Loucy (cell line): ENCODE measurements at regions not wholly inside any gene's neighbourhood (a gene's known extent, or its start where the extent isn't known, plus 50 kb on each side); places are given as distances from the start of the nearest gene placed in this dataset.

ENCODE experiments used
- H2AFZ ChIP-seq: fragments of 200-600 bp; sonication (generic); 2 replicates; pipeline ENCODE4 v1.6.0; 2016; ENCODE audit warnings: antibody characterized with exemption, mild to moderate bottlenecking, low read length, moderate library complexity
- H3F3A ChIP-seq: fragments of 200-600 bp; 2 replicates; pipeline ENCODE4 v1.6.0; 2016; ENCODE audit warnings: antibody characterized with exemption, low read depth, mild to moderate bottlenecking
- H3K27me3 ChIP-seq: fragments of 200-600 bp; sonication (generic); 2 replicates; pipeline ENCODE4 v1.6.1; 2014; ENCODE audit warnings: low read length, mild to moderate bottlenecking; ENCODE audit not compliant: insufficient read depth, poor library complexity, severe bottlenecking
- H3K36me3 ChIP-seq: fragments of 200-600 bp; sonication (generic); 2 replicates; pipeline ENCODE4 v1.6.1; 2016; ENCODE audit warnings: low read length; ENCODE audit not compliant: insufficient read depth
- H3K4me1 ChIP-seq: fragments of 200-600 bp; sonication (generic); 2 replicates; pipeline ENCODE4 v1.5.1; 2014; ENCODE audit warnings: low read length, mild to moderate bottlenecking; ENCODE audit not compliant: insufficient read depth, poor library complexity, severe bottlenecking
- H3K4me2 ChIP-seq: fragments of 200-600 bp; sonication (generic); 2 replicates; pipeline ENCODE4 v1.6.0; 2014; ENCODE audit warnings: antibody characterized with exemption, low read length, low read depth, mild to moderate bottlenecking; ENCODE audit not compliant: poor library complexity, severe bottlenecking
- H3K4me3 ChIP-seq: fragments of 200-600 bp; sonication (generic); 2 replicates; pipeline ENCODE4 v1.5.1; 2014; ENCODE audit warnings: low read length, mild to moderate bottlenecking, mixed read lengths; ENCODE audit not compliant: poor library complexity, severe bottlenecking
- H3K79me2 ChIP-seq: fragments of 200-600 bp; sonication (generic); 2 replicates; pipeline ENCODE4 v1.6.1; 2014; ENCODE audit warnings: low read length; ENCODE audit not compliant: insufficient read depth
- H3K9ac ChIP-seq: fragments of 200-600 bp; sonication (generic); 2 replicates; pipeline ENCODE4 v1.6.0; 2014; ENCODE audit warnings: mild to moderate bottlenecking, low read depth, low read length, moderate library complexity; ENCODE audit not compliant: poor library complexity, severe bottlenecking
- H3K9me2 ChIP-seq: fragments of 200-600 bp; sonication (generic); replicated peaks from 2 replicates; pipeline ENCODE4 v1.6.1; 2016; ENCODE audit warnings: low read depth, low read length, mixed read lengths
- H3K9me3 ChIP-seq: fragments of 200-600 bp; sonication (generic); 2 replicates; pipeline ENCODE4 v1.6.1; 2014; ENCODE audit warnings: mild to moderate bottlenecking, antibody characterized with exemption, low read length, low read depth; ENCODE audit not compliant: insufficient read depth
- H4K20me1 ChIP-seq: fragments of 200-600 bp; sonication (generic); 2 replicates; pipeline ENCODE4 v1.6.0; 2014; ENCODE audit warnings: antibody characterized with exemption, low read length, mild to moderate bottlenecking; ENCODE audit not compliant: insufficient read depth, poor library complexity, severe bottlenecking
- CTCF ChIP-seq: fragments of 200-600 bp; sonication (generic); conservative IDR thresholded peaks from 2 replicates; pipeline ENCODE4 v1.5.1; 2014; ENCODE audit warnings: mild to moderate bottlenecking, antibody characterized with exemption, low read length
- EZH2phosphoT487 ChIP-seq: fragments of 200-600 bp; IDR thresholded peaks from 2 replicates; pipeline ENCODE4 v1.6.1; 2018; ENCODE audit warnings: antibody characterized with exemption, mild to moderate bottlenecking, moderate library complexity, borderline replicate concordance

- Histone ChIP-seq H2AFZ (no peak overlapping the region), H3K4me1 (peaks cover 31% of the 10 kb centered on the region), H3K4me2 (peak overlapping the region; percentile 54), H3F3A (no peaks in the 10 kb centered on the region), H4K20me1 (no peaks in the 10 kb centered on the region), H3K27me3 (no peaks in the 10 kb centered on the region), H3K9me3 (no peaks in the 10 kb centered on the region), H3K9me2 (no peaks in the 10 kb centered on the region), H3K79me2 (no peaks in the 10 kb centered on the region), H3K4me3 (peak overlapping the region; percentile 33), H3K36me3 (no peaks in the 10 kb centered on the region), H3K9ac (no peak overlapping the region)
- TF ChIP-seq EZH2phosphoT487 (no peak), CTCF (no peak)
These were observed 176.2 kb downstream of the FOXO1 start for GRCh38 chr13:40490086-40490758.

- Histone ChIP-seq H3K9me2 (no peaks in the 10 kb centered on the region), H3K9me3 (no peaks in the 10 kb centered on the region), H4K20me1 (no peaks in the 10 kb centered on the region), H3K36me3 (no peaks in the 10 kb centered on the region), H2AFZ (no peak overlapping the region), H3K27me3 (no peaks in the 10 kb centered on the region), H3K4me3 (no peak overlapping the region), H3F3A (no peaks in the 10 kb centered on the region), H3K4me1 (peaks cover 22% of the 10 kb centered on the region), H3K79me2 (no peaks in the 10 kb centered on the region), H3K9ac (no peak overlapping the region), H3K4me2 (no peak overlapping the region)
- TF ChIP-seq CTCF (no peak), EZH2phosphoT487 (no peak)
These were observed 173.9 kb downstream of the FOXO1 start for GRCh38 chr13:40492511-40492910.

GRCh38 chr13:40494513-40494912 is 171.9 kb downstream of the FOXO1 start:
- no peak overlapping the region for H2AFZ ChIP-seq

More at GRCh38 chr13:40494513-40494912, 171.9 kb downstream of the FOXO1 start:
- no peaks in the 10 kb centered on the region for H3K36me3 ChIP-seq
- H3K27me3 ChIP-seq = no peaks in the 10 kb centered on the region
- H4K20me1 ChIP-seq = no peaks in the 10 kb centered on the region
- H3K4me2 ChIP-seq = no peak overlapping the region
- no peaks in the 10 kb centered on the region for H3K9me3 ChIP-seq
- H3K4me3 ChIP-seq = no peak overlapping the region
- H3K9ac ChIP-seq = no peak overlapping the region
- H3K9me2 ChIP-seq = no peaks in the 10 kb centered on the region
- H3K79me2 ChIP-seq = no peaks in the 10 kb centered on the region
- TF ChIP-seq EZH2phosphoT487 (no peak), CTCF (no peak)
- H3F3A ChIP-seq = no peaks in the 10 kb centered on the region
- peaks cover 19% of the 10 kb centered on the region for H3K4me1 ChIP-seq
